Colonic mucosa (tissue), 4 donors: ENCODE measurements at regions not wholly inside any gene's neighbourhood (a gene's known extent, or its start where the extent isn't known, plus 50 kb on each side); places are given as distances from the start of the nearest gene placed in this dataset.

ENCODE experiments used
- DNase-seq: peaks from one replicate; pipeline ENCODE4 v3.0.0-alpha.2; 2020
- H3K27ac ChIP-seq: fragments of 200-600 bp; one replicate; pipeline ENCODE4 v1.8.0; 2021
- H3K27me3 ChIP-seq: fragments of 200-600 bp; one replicate; pipeline ENCODE4 v1.8.0; 2021
- H3K36me3 ChIP-seq: fragments of 200-600 bp; one replicate; pipeline ENCODE4 v1.8.0; 2021
- H3K4me1 ChIP-seq: fragments of 200-600 bp; one replicate; pipeline ENCODE4 v1.8.0; 2021; ENCODE audit warnings: mild to moderate bottlenecking
- H3K4me3 ChIP-seq: fragments of 200-600 bp; one replicate; pipeline ENCODE4 v1.8.0; 2021
- H3K9ac ChIP-seq, 2 donors: one replicate each; pipeline ENCODE4 v1.7.0; 2013; ENCODE audit warnings: control low read depth in 2 of 2, low read depth in 2 of 2, low read length in 2 of 2
- H3K9me3 ChIP-seq: fragments of 200-600 bp; one replicate; pipeline ENCODE4 v1.8.0; 2021
- intact Hi-C: fragments of 100-400 bp; cut with DNase I; formaldehyde crosslinking; loops from one replicate; pipeline ENCODE4 v1.14.1; 2022
- TF ChIP-seq, protein P1 (sequence below): fragments of 200-600 bp; IDR thresholded peaks from one replicate; pipeline ENCODE4 v1.8.0; 2022; ENCODE audit warnings: antibody characterized with exemption, mild to moderate bottlenecking
- donor health status: healthy.
- donor health status: DM: no; HTN: no; CAD: no.
- donor health status: DM: no; HTN: no; CAD: no.

DNA sequence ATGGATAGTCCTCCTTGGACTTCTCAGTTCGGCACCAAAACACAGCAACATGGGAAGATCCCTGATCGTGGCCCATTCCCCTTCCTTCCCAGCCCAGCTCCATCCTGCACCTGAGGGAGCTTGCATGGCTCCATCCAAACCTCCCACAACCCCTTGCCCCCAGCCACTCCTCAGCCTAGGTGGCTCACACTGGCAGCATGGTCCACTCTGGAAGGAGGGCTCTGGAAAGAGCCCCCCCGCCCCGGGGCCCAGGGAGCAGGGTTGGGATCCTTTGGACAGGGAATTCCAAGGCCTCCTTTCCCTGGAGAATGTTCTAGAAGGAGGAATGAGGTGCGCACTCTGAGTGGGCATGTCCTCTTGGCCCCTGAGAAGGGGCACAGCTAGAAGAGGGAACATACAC, 62.8 kb upstream of the ID2 start:
- Histone ChIP-seq H3K4me3 (no peak overlapping the region), H3K36me3 (no peaks in the 10 kb centered on the region), H3K27me3 (no peaks in the 10 kb centered on the region), H3K4me1 (no peaks in the 10 kb centered on the region), H3K27ac (no peak overlapping the region), H3K9ac (no peak overlapping the region), H3K9me3 (no peaks in the 10 kb centered on the region)
- intact Hi-C loops: no loop called here
- no peak for DNase-seq
- TF ChIP-seq, protein P1, sequence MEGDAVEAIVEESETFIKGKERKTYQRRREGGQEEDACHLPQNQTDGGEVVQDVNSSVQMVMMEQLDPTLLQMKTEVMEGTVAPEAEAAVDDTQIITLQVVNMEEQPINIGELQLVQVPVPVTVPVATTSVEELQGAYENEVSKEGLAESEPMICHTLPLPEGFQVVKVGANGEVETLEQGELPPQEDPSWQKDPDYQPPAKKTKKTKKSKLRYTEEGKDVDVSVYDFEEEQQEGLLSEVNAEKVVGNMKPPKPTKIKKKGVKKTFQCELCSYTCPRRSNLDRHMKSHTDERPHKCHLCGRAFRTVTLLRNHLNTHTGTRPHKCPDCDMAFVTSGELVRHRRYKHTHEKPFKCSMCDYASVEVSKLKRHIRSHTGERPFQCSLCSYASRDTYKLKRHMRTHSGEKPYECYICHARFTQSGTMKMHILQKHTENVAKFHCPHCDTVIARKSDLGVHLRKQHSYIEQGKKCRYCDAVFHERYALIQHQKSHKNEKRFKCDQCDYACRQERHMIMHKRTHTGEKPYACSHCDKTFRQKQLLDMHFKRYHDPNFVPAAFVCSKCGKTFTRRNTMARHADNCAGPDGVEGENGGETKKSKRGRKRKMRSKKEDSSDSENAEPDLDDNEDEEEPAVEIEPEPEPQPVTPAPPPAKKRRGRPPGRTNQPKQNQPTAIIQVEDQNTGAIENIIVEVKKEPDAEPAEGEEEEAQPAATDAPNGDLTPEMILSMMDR: no peak

- intact Hi-C loops: no loop called here
- no peak overlapping the region for H3K4me3 ChIP-seq
- no peaks in the 10 kb centered on the region for H3K27me3 ChIP-seq
- no peaks in the 10 kb centered on the region for H3K36me3 ChIP-seq
- H3K27ac ChIP-seq: no peak overlapping the region
- H3K4me1 ChIP-seq: peaks cover 4% of the 10 kb centered on the region
- TF ChIP-seq, protein P1: no peak
- no peaks in the 10 kb centered on the region for H3K9me3 ChIP-seq
- DNase-seq: no peak
- H3K9ac ChIP-seq: no peak overlapping the region
Measured at GRCh38 chr2:8620611-8621382, 61.1 kb upstream of the ID2 start.

- TF ChIP-seq, protein P1: no peak
- Histone ChIP-seq H3K4me3 (no peak overlapping the region), H3K9ac (no peak overlapping the region), H3K27ac (no peak overlapping the region), H3K9me3 (no peaks in the 10 kb centered on the region), H3K36me3 (no peaks in the 10 kb centered on the region), H3K4me1 (peaks cover 7% of the 10 kb centered on the region), H3K27me3 (no peaks in the 10 kb centered on the region)
- intact Hi-C loops: no loop called here
- DNase-seq: no peak
Measured at GRCh38 chr2:8622199-8622911, 59.5 kb upstream of the ID2 start.

- no peaks in the 10 kb centered on the region for H3K27me3 ChIP-seq
- H3K36me3 ChIP-seq: no peaks in the 10 kb centered on the region
- no peaks in the 10 kb centered on the region for H3K9me3 ChIP-seq
- H3K4me3 ChIP-seq: no peak overlapping the region
- TF ChIP-seq, protein P1: no peak
- intact Hi-C loops: no loop called here
- H3K27ac ChIP-seq: no peak overlapping the region
- peaks cover 7% of the 10 kb centered on the region for H3K4me1 ChIP-seq
- DNase-seq: no peak
- H3K9ac ChIP-seq: no peak overlapping the region
Measured at GRCh38 chr2:8622924-8623465, 58.9 kb upstream of the ID2 start.

- Histone ChIP-seq H3K27me3 (no peaks in the 10 kb centered on the region), H3K4me3 (no peak overlapping the region), H3K9ac (no peak overlapping the region), H3K36me3 (no peaks in the 10 kb centered on the region), H3K4me1 (peaks cover 7% of the 10 kb centered on the region), H3K27ac (no peak overlapping the region), H3K9me3 (no peaks in the 10 kb centered on the region)
- no peak for DNase-seq
- intact Hi-C loops: no loop called here
- TF ChIP-seq, protein P1: no peak
Measured at GRCh38 chr2:8623576-8623957, 58.3 kb upstream of the ID2 start.
